NT2/D1 (cell line): ENCODE measurements at regions not wholly inside any gene's neighbourhood (a gene's known extent, or its start where the extent isn't known, plus 50 kb on each side); places are given as distances from the start of the nearest gene placed in this dataset.

Source experiments
- SUZ12 ChIP-seq: IDR thresholded peaks from 2 replicates; pipeline ENCODE4 v1.6.1; 2011; ENCODE audit not compliant: insufficient read length, insufficient read depth; ENCODE audit errors: extremely low read depth
- YY1 ChIP-seq: IDR thresholded peaks from 2 replicates; pipeline ENCODE4 v1.6.1; 2011; ENCODE audit not compliant: insufficient read length, insufficient read depth
- ZNF274 ChIP-seq: IDR thresholded peaks from 2 replicates; pipeline ENCODE4 v1.6.1; 2011; ENCODE audit warnings: mild to moderate bottlenecking, low read depth, low read length

- TF ChIP-seq YY1 (no peak), ZNF274 (no peak), SUZ12 (no peak)
These were observed 441.3 kb upstream of the PIK3R1 start for GRCh38 chr5:67774267-67774552.
